Mammary epithelial cell (primary cell): ENCODE measurements at regions not wholly inside any gene's neighbourhood (a gene's known extent, or its start where the extent isn't known, plus 50 kb on each side); places are given as distances from the start of the nearest gene placed in this dataset.

Experiments
- CTCF ChIP-seq, 2 donors: IDR thresholded peaks in 1 of 2; conservative IDR thresholded peaks in 1 of 2; 2 replicates each; pipeline ENCODE4 v1.5.1; 2011 to 2012; ENCODE audit warnings: inconsistent platforms in 2 of 2, low read length in 2 of 2, mild to moderate bottlenecking in 2 of 2, control low read depth in 1 of 2, low read depth in 1 of 2; ENCODE audit not compliant: insufficient read depth in 1 of 2; ENCODE audit errors: extremely low read depth in 1 of 2
- EZH2 ChIP-seq: IDR thresholded peaks from 2 replicates; pipeline ENCODE4 v1.6.1; 2012; ENCODE audit warnings: low read length, inconsistent platforms, borderline replicate concordance

GRCh38 chr10:55163388-55163979 is 362.5 kb upstream of the PCDH15 start:
- TF ChIP-seq CTCF (conservative IDR thresholded peaks at IDR 0.05 in 1 of 2, IDR thresholded peaks at IDR 0.05 in 1 of 2; ENCODE audit: extremely low read depth in 1 of 2, insufficient read depth in 1 of 2, low read depth in 1 of 2, low read length in 2 of 2) (no peak), EZH2 (no peak)
